Ishikawa (cell line): ENCODE measurements at regions not wholly inside any gene's neighbourhood (a gene's known extent, or its start where the extent isn't known, plus 50 kb on each side); places are given as distances from the start of the nearest gene placed in this dataset.
A peak's percentile ranks its signal among the peaks of the same experiment; 100 is the strongest.

Source experiments
- CEBPB ChIP-seq: IDR thresholded peaks from 2 replicates; pipeline ENCODE4 v1.6.1; 2012
- CREB1 ChIP-seq: IDR thresholded peaks from 2 replicates; pipeline ENCODE4 v1.6.1; 2012; ENCODE audit warnings: low read depth
- EGR1 ChIP-seq: IDR thresholded peaks from 2 replicates; pipeline ENCODE4 v1.6.1; 2012
- EP300 ChIP-seq: IDR thresholded peaks from 2 replicates; pipeline ENCODE4 v1.6.1; 2012; ENCODE audit warnings: borderline replicate concordance
- FOXM1 ChIP-seq: IDR thresholded peaks from 2 replicates; pipeline ENCODE4 v1.6.1; 2012; ENCODE audit warnings: low read depth, borderline replicate concordance
- MAX ChIP-seq: IDR thresholded peaks from 2 replicates; pipeline ENCODE4 v1.6.1; 2012
- NFIC ChIP-seq: IDR thresholded peaks from 2 replicates; pipeline ENCODE4 v1.6.1; 2012
- RAD21 ChIP-seq: IDR thresholded peaks from 2 replicates; pipeline ENCODE4 v1.6.1; 2012; ENCODE audit warnings: low read depth
- REST ChIP-seq: IDR thresholded peaks from 2 replicates; pipeline ENCODE4 v1.6.1; 2012; ENCODE audit warnings: low read depth, mild to moderate bottlenecking
- TAF1 ChIP-seq: IDR thresholded peaks from 2 replicates; pipeline ENCODE4 v1.6.1; 2012; ENCODE audit warnings: low read depth, mild to moderate bottlenecking
- TCF12 ChIP-seq: IDR thresholded peaks from 2 replicates; pipeline ENCODE4 v1.6.1; 2012; ENCODE audit warnings: low read depth
- TEAD4 ChIP-seq: IDR thresholded peaks from 2 replicates; pipeline ENCODE4 v1.6.1; 2012
- USF1 ChIP-seq: IDR thresholded peaks from 2 replicates; pipeline ENCODE4 v1.6.1; 2012
- YY1 ChIP-seq: IDR thresholded peaks from 2 replicates; pipeline ENCODE4 v1.6.1; 2012; ENCODE audit warnings: low read depth
- ZBTB7A ChIP-seq: IDR thresholded peaks from 2 replicates; pipeline ENCODE4 v1.6.1; 2012; ENCODE audit warnings: low read depth

GRCh38 chr4:181659876-181660275 lies 583.3 kb upstream of the TENM3 start:
- no peak for TF ChIP-seq FOXM1
- no peak for TF ChIP-seq YY1
- TF ChIP-seq TEAD4 = no peak
- TF ChIP-seq RAD21 = no peak
- no peak for TF ChIP-seq REST
- TF ChIP-seq CEBPB = no peak
- no peak for TF ChIP-seq MAX
- no peak for TF ChIP-seq NFIC
- no peak for TF ChIP-seq EP300
- no peak for TF ChIP-seq TAF1
- TF ChIP-seq CREB1 = no peak
- TF ChIP-seq EGR1 = no peak
- TF ChIP-seq TCF12 = no peak
- TF ChIP-seq USF1 = no peak
- TF ChIP-seq ZBTB7A = no peak

DNA sequence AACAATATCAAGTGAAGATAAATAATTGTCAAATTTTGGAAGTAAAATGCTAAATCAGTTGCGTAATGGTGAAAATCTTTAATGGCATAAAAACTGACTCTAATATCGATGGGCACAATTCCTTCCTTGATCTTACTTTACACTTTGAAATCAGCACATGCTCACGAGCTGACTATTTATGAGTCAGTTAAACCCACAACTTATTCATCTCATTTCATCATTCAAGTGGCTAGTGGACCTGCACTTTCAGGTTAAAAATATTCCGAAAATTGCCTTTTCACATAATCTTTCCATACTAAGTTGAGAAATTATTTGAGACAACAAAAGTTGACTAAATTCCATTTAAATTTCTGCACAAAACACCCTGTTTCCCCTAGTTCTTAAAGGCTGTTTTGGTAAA lies 582.1 kb upstream of the TENM3 start:
- TF ChIP-seq USF1 (no peak), MAX (no peak), REST (no peak), TAF1 (no peak), YY1 (no peak), RAD21 (no peak), CEBPB (no peak), NFIC (no peak), FOXM1 (no peak)

- TF ChIP-seq FOXM1 = no peak
- no peak for TF ChIP-seq NFIC
- TF ChIP-seq ZBTB7A = no peak
- no peak for TF ChIP-seq YY1
- TF ChIP-seq CREB1 = no peak
- TF ChIP-seq EGR1 = no peak
- TF ChIP-seq TCF12 = no peak
- no peak for TF ChIP-seq EP300
- no peak for TF ChIP-seq REST
- TF ChIP-seq CEBPB = no peak
- no peak for TF ChIP-seq TAF1
- TF ChIP-seq RAD21 = no peak
- TF ChIP-seq MAX = no peak
- TF ChIP-seq TEAD4 = no peak
- TF ChIP-seq USF1 = no peak
These were observed 581.3 kb upstream of the TENM3 start for GRCh38 chr4:181661923-181662322.

DNA sequence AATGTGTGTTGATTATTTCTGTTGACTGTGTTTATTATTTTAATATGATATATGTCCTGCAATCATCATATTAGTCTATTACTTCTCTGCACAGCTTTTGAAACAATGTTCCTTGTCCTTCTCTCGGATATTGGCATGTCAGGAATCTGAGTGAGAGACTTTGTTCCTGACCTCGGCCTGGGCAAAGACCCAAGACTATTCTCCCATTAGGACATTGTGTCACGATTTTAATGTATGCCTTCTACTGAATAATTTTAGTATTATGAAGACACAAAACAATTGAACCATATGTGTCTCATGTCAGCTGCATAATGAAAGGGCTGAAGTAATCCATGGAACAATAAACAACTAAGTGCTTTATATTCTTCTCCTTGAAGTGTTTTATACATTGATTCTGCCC lies 580.8 kb upstream of the TENM3 start:
- TF ChIP-seq TEAD4 (peak; percentile 89), ZBTB7A (no peak), FOXM1 (peak; percentile 64; the same call in 1 of the 2 replicates), TCF12 (peak; percentile 81), RAD21 (no peak; the same call in 1 of the 2 replicates), NFIC (peak; percentile 78), EP300 (peak; percentile 86), CEBPB (peak; percentile 47), REST (no peak), USF1 (no peak), TAF1 (no peak), EGR1 (no peak), CREB1 (no peak), MAX (no peak), YY1 (no peak)
